Spleen (tissue), 11 donors: ENCODE measurements at regions not wholly inside any gene's neighbourhood (a gene's known extent, or its start where the extent isn't known, plus 50 kb on each side); places are given as distances from the start of the nearest gene placed in this dataset.

Experiments used
- DNase-seq: peaks from one replicate; pipeline ENCODE4 v3.0.0-alpha.2; 2020
- H3K27ac ChIP-seq, 8 donors: fragments of 200-600 bp; sonication (generic) in 7 of 8; 1 replicate in 4 of 8; 2 replicates in 4 of 8; pipeline versions ENCODE4 v1.5.0 to v1.8.0; 2016 to 2021; ENCODE audit warnings: inconsistent platforms in 4 of 8, mild to moderate bottlenecking in 4 of 8, moderate library complexity in 1 of 8
- H3K27me3 ChIP-seq, 7 donors: fragments of 200-600 bp; sonication (generic) in 6 of 7; replicated peaks in 1 of 7; 1 replicate in 4 of 7; 2 replicates in 3 of 7; pipeline versions ENCODE4 v1.5.0 to v1.8.0; 2016 to 2021; ENCODE audit warnings: inconsistent platforms in 3 of 7, mild to moderate bottlenecking in 1 of 7
- H3K36me3 ChIP-seq, 6 donors: fragments of 200-600 bp; sonication (generic) in 5 of 6; 1 replicate in 4 of 6; 2 replicates in 2 of 6; pipeline versions ENCODE4 v1.5.0 to v1.8.0; 2016 to 2021; ENCODE audit warnings: inconsistent platforms in 2 of 6
- H3K4me1 ChIP-seq, 6 donors: fragments of 200-600 bp; sonication (generic) in 5 of 6; 1 replicate in 3 of 6; 2 replicates in 3 of 6; pipeline versions ENCODE4 v1.5.0 to v1.8.0; 2016 to 2021; ENCODE audit warnings: inconsistent platforms in 3 of 6
- H3K4me3 ChIP-seq, 8 donors: fragments of 200-600 bp; sonication (generic) in 7 of 8; 1 replicate in 4 of 8; 2 replicates in 4 of 8; pipeline versions ENCODE4 v1.5.0 to v1.8.0; 2016 to 2021; ENCODE audit warnings: inconsistent platforms in 4 of 8, mild to moderate bottlenecking in 4 of 8, moderate library complexity in 2 of 8
- H3K9me3 ChIP-seq, 8 donors: fragments of 200-600 bp; sonication (generic) in 7 of 8; 1 replicate in 4 of 8; 2 replicates in 4 of 8; pipeline versions ENCODE4 v1.5.0 to v1.8.0; 2016 to 2021; ENCODE audit warnings: inconsistent platforms in 4 of 8
- POLR2A ChIP-seq, 3 donors: fragments of 450-650 bp; IDR thresholded peaks; one replicate each; pipeline ENCODE4 v1.5.1; 2017; ENCODE audit warnings: antibody characterized with exemption in 3 of 3, mild to moderate bottlenecking in 1 of 3
- POLR2AphosphoS5 ChIP-seq, 3 donors: sonication (generic); formaldehyde crosslinking; IDR thresholded peaks; one replicate each; pipeline ENCODE4 v1.5.1; 2017; ENCODE audit warnings: antibody characterized with exemption in 3 of 3
- WGBS, 5 donors: extraction: QIAGEN DNeasy Blood & Tissue Kit in 3 of 5; methylation state at CpG; one replicate each; pipeline versions ENCODE4 v1.1.5 to v1.1.7; 2013 to 2018; 5-methylcytosine and 5-hydroxymethylcytosine counted together
- intact Hi-C: fragments of 100-400 bp; cut with DNase I; formaldehyde crosslinking; loops from one replicate; pipeline ENCODE4 v1.15.0; 2023; ENCODE audit warnings: low total_unique reads
- TF ChIP-seq, protein P1 (sequence below), 11 experiments: fragments of 200-600 bp in 7 of 11; fragments of 450-650 bp in 4 of 11; sonication (generic) in 4 of 11; IDR thresholded peaks in 8 of 11; conservative IDR thresholded peaks in 3 of 11; 1 replicate in 7 of 11; 2 replicates in 4 of 11; pipeline versions ENCODE4 v1.4.0 to v1.8.0; 2016 to 2021; ENCODE audit warnings: antibody characterized with exemption in 11 of 11, inconsistent platforms in 4 of 11, mild to moderate bottlenecking in 1 of 11
- donor health status: healthy with polysubstance abuse.
- donor health status: DM: no; HTN: no; CAD: no; lungs with moderate emphysema.
- donor health status: DM: no; HTN: no; CAD: no.
- donor health status: Bipolar disorder and iron deficiency.
- donor health status: healthy.
- donor health status: DM: no; HTN: no; CAD: no.
- donor health status: DM: yes; HTN: yes; CAD: no.

DNA sequence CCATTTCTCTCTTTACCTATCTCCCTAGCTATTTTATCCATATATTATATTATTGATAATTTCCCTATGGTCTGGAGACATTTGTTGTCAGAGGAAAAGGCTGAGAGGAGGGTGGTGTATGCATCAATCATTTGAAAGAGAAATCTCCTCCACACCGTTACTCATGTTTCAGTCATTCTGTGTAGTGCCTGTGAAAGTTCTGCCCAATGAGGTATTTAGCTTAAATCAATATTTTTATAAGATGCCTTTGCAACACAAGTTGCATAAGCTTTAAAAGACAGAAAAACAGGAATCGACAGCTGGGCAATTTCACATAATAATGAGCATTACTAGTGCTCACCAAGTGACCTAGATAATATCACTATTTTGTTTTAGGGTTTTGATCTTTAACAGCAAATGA, 363.7 kb upstream of the FSIP2 start:
- intact Hi-C loops = no loop called here
- 58 to 89% (median 83%) methylated on average over 2 of the region's 2 CpGs for WGBS, 5 donors
- Histone ChIP-seq H3K9me3 (peaks cover 0 to 10% (median 2%) of the 10 kb centered on the region in 8 donors), H3K27ac (no peak overlapping the region), H3K27me3 (no peaks in the 10 kb centered on the region), H3K4me1 (no peaks in the 10 kb centered on the region), H3K4me3 (no peak overlapping the region), H3K36me3 (no peaks in the 10 kb centered on the region)
- no peak for TF ChIP-seq POLR2A (IDR thresholded peaks at IDR 0.05)
- TF ChIP-seq, protein P1, sequence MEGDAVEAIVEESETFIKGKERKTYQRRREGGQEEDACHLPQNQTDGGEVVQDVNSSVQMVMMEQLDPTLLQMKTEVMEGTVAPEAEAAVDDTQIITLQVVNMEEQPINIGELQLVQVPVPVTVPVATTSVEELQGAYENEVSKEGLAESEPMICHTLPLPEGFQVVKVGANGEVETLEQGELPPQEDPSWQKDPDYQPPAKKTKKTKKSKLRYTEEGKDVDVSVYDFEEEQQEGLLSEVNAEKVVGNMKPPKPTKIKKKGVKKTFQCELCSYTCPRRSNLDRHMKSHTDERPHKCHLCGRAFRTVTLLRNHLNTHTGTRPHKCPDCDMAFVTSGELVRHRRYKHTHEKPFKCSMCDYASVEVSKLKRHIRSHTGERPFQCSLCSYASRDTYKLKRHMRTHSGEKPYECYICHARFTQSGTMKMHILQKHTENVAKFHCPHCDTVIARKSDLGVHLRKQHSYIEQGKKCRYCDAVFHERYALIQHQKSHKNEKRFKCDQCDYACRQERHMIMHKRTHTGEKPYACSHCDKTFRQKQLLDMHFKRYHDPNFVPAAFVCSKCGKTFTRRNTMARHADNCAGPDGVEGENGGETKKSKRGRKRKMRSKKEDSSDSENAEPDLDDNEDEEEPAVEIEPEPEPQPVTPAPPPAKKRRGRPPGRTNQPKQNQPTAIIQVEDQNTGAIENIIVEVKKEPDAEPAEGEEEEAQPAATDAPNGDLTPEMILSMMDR (IDR thresholded peaks at IDR 0.05 in 8 of 11, conservative IDR thresholded peaks at IDR 0.05 in 3 of 11) = no peak
- TF ChIP-seq POLR2AphosphoS5 (IDR thresholded peaks at IDR 0.05) = no peak
- no peak for DNase-seq

GRCh38 chr2:185375731-185376130, 362.9 kb upstream of the FSIP2 start:
- Histone ChIP-seq H3K36me3 (no peaks in the 10 kb centered on the region), H3K27ac (no peak overlapping the region), H3K4me1 (no peaks in the 10 kb centered on the region), H3K4me3 (no peak overlapping the region), H3K27me3 (no peaks in the 10 kb centered on the region), H3K9me3 (peaks cover 0 to 10% (median 2%) of the 10 kb centered on the region in 8 donors)
- no peak for DNase-seq
- intact Hi-C loops = no loop called here
- no peak for TF ChIP-seq POLR2A (IDR thresholded peaks at IDR 0.05)
- no peak for TF ChIP-seq POLR2AphosphoS5 (IDR thresholded peaks at IDR 0.05)
- TF ChIP-seq, protein P1 (IDR thresholded peaks at IDR 0.05 in 8 of 11, conservative IDR thresholded peaks at IDR 0.05 in 3 of 11) = no peak
- 82 to 90% (median 83%) methylated on average over 3 of the region's 3 CpGs for WGBS, 5 donors

DNA sequence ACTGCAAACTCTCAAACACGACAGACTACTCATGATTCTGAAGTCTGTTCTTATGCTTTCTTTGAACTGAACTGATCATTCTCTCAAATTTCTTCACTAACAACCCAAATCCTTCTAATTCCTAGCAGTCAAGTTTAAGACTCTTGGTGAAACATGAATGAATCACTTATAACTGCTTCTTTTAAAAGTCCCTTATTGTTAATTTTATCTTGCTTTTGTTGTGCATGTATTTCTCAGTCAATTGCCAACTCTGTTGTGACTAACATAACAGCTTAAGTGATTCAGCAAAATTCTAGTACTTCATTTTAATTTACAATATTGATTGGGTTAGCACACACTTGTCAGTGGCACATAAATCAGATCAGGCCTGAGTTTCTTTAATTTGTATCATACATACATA, 357.0 kb upstream of the FSIP2 start:
- H3K27me3 ChIP-seq = no peaks in the 10 kb centered on the region
- intact Hi-C loops = no loop called here
- no peak for DNase-seq
- H3K4me3 ChIP-seq = no peak overlapping the region
- H3K9me3 ChIP-seq = peaks cover 0 to 7% (median under 1%) of the 10 kb centered on the region in 8 donors
- H3K27ac ChIP-seq = no peak overlapping the region
- no peak for TF ChIP-seq POLR2AphosphoS5 (IDR thresholded peaks at IDR 0.05)
- TF ChIP-seq, protein P1 (IDR thresholded peaks at IDR 0.05 in 8 of 11, conservative IDR thresholded peaks at IDR 0.05 in 3 of 11) = no peak
- TF ChIP-seq POLR2A (IDR thresholded peaks at IDR 0.05) = no peak
- no peaks in the 10 kb centered on the region for H3K4me1 ChIP-seq
- no peaks in the 10 kb centered on the region for H3K36me3 ChIP-seq
- WGBS, 5 donors = 70 to 82% (median 80%) methylated on average over 1 of the region's 1 CpG

DNA sequence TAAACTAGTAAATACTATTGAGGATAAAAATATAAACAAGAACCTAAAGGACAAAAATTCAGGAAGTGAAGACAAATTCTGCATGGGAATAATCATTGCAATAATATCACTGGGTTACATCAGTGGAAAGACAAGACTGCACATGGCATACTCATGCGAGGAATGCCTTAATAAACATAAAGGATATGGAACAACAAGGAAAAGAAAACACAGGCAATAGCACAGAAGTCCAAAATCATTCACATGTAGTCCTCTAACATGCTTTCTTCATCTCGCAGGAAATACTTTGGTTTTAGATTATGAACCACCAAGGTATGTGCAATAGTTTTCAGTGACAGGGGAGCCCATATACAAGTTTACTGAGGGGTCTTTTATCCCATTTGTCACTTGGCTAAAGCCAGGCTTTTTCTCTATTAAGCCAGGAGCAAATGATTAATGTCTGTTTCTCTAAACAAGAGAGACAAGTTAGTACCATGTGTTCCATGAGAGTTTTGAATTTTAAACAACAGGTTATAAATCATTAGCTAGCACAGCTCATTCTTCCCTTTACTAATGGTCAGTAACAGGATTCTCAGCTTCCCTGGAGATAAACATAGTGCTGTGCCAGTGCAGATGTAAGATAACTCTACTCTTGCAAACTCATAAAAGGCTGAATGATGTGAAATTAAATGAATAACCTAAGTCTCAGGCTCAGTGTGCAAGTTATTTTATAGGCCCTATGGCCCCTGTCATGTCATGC, 353.6 kb upstream of the FSIP2 start:
- no peak for DNase-seq
- Histone ChIP-seq H3K27ac (no peak overlapping the region), H3K27me3 (no peaks in the 10 kb centered on the region), H3K9me3 (no peaks in the 10 kb centered on the region), H3K36me3 (no peaks in the 10 kb centered on the region), H3K4me3 (no peak overlapping the region), H3K4me1 (no peaks in the 10 kb centered on the region)
- intact Hi-C loops = no loop called here
- TF ChIP-seq, protein P1 (IDR thresholded peaks at IDR 0.05 in 8 of 11, conservative IDR thresholded peaks at IDR 0.05 in 3 of 11) = no peak
- no peak for TF ChIP-seq POLR2A (IDR thresholded peaks at IDR 0.05)
- no peak for TF ChIP-seq POLR2AphosphoS5 (IDR thresholded peaks at IDR 0.05)
- WGBS, 5 donors = 69 to 83% (median 81%) methylated on average over 2 of the region's 2 CpGs
